Cardiac fibroblast (primary cell): ENCODE measurements at regions not wholly inside any gene's neighbourhood (a gene's known extent, or its start where the extent isn't known, plus 50 kb on each side); places are given as distances from the start of the nearest gene placed in this dataset.

Source experiments
- DNase-seq, 2 donors: peaks; one replicate each; pipeline versions ENCODE4 v3.0.0 to v3.0.0-alpha.2; 2010; ENCODE audit warnings: low read depth in 2 of 2
- H3K4me3 ChIP-seq, 2 donors: replicated peaks in 1 of 2; 1 replicate in 1 of 2; 2 replicates in 1 of 2; pipeline ENCODE4 v1.5.1; 2011; ENCODE audit warnings: low read depth in 2 of 2, low read length in 2 of 2, mild to moderate bottlenecking in 2 of 2, moderate library complexity in 1 of 2
- TF ChIP-seq, protein P1 (sequence below): IDR thresholded peaks from one replicate; pipeline ENCODE4 v1.5.1; 2011; ENCODE audit warnings: low read depth, mild to moderate bottlenecking, low read length, inconsistent platforms

DNA sequence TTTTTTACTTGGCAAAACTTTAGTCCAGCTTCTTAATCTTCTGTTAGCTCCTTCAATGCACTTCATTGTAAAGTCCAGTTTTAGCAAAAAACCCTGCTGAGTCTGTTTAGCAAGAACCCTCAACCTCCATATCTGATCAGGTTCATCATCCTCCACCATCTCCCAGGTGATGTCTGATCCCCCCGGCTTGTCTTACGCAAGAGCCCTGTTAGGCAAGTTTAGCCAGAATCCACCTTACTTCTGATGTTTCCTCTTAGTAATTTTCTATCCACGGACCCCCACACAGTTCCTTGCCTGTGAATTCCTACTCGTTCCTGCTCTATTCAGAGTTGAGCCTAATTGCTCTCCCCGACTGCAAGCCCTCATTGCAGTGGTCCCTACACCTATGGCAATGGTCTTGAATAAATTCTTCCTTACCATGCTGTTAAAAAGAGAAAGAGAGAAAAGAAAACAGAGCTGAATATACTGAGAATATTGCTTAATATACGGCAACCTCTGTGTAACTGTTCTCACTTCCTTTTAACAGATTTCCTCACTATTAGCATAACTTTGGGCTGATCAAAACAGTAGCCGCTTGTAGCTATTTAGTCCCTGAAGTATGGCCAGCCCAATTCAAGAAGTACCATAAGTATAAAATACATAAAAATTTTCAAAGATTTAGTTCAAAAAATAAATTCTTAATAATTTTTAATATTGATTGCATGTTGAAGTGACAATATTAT is 78.7 kb upstream of the MME start:
- H3K4me3 ChIP-seq, result no peak overlapping the region
- TF ChIP-seq, protein P1, sequence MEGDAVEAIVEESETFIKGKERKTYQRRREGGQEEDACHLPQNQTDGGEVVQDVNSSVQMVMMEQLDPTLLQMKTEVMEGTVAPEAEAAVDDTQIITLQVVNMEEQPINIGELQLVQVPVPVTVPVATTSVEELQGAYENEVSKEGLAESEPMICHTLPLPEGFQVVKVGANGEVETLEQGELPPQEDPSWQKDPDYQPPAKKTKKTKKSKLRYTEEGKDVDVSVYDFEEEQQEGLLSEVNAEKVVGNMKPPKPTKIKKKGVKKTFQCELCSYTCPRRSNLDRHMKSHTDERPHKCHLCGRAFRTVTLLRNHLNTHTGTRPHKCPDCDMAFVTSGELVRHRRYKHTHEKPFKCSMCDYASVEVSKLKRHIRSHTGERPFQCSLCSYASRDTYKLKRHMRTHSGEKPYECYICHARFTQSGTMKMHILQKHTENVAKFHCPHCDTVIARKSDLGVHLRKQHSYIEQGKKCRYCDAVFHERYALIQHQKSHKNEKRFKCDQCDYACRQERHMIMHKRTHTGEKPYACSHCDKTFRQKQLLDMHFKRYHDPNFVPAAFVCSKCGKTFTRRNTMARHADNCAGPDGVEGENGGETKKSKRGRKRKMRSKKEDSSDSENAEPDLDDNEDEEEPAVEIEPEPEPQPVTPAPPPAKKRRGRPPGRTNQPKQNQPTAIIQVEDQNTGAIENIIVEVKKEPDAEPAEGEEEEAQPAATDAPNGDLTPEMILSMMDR, result no peak
- no peak for DNase-seq

DNA sequence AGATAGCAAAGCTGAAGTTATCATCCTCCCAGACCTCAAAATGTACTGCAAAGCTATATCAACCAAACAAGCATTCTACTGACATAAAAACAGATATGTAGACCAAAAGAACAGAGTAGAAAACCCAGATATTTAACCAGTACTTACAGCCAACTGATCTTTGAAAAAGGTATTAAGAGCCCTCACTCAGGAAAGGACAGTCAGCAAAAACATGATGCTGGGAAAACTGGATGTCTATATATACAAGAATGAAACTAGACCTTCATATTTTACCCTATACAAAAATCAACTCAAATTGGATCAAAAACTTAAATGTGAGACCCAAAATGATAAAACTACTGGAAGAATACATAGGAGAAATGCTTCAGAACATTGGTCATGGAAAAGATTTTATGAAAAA is 87.5 kb upstream of the MME start:
- no peak overlapping the region for H3K4me3 ChIP-seq
- TF ChIP-seq, protein P1, result no peak
- no peak for DNase-seq

DNA sequence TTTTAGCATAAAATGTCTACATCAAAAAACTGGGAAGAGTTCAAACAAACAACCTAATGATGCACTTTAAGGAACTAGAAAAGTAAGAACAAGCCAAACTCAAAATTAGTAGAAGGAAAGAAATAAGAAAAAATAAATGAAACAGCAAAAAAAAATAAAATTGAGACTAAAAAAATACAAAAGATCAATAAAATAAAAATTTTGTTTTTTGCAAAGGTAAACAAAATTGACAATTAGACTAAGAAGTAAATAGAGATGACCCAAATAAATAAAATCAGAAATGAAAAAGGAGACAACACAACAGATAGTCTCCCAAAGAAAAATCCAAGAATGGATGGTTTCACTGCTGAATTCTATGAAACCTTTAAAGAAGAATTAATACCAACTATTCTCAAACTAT is 89.6 kb upstream of the MME start:
- TF ChIP-seq, protein P1, result no peak
- DNase-seq, result no peak
- H3K4me3 ChIP-seq, result no peak overlapping the region

DNA sequence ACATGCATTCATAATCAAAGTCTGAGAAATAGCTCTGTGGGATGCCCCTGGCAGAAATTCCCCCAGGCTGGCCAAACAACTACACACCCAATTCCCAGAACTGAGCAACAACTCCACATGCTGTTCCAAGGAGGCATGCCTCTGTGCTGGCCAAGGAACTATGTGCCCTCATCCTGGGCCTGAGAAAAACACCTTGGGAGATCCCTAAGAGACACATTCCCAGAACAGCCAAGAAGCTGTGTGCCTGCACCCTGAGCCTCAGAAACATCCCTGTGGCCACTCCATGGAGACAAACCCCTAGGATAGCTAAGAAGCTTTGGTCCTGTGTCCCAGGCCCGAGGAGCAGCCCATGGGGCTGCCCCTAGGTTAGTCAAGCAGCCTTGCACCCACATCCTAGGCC is 92.3 kb upstream of the MME start:
- no peak overlapping the region for H3K4me3 ChIP-seq
- TF ChIP-seq, protein P1, result no peak
- DNase-seq, result no peak

DNA sequence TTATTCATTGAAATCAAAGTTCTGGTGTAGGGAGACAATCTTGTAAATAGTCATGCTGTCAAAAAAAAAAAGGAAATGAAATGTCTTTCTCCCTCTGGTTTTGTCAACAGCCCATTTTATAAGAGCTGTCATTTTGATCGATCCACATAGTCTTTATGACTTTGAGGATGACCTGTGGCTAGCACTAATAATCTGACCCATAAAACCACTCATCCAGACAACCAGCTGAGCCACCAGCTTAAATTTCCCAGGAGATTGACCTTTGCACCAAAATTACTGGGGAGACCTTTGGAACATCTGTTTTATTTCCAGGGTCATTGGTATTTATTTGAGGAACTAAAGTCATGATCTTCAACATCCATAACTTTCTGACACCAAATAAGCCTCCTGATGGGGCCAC is 98.5 kb upstream of the MME start:
- DNase-seq, result no peak
- TF ChIP-seq, protein P1, result no peak
- H3K4me3 ChIP-seq, result no peak overlapping the region

DNA sequence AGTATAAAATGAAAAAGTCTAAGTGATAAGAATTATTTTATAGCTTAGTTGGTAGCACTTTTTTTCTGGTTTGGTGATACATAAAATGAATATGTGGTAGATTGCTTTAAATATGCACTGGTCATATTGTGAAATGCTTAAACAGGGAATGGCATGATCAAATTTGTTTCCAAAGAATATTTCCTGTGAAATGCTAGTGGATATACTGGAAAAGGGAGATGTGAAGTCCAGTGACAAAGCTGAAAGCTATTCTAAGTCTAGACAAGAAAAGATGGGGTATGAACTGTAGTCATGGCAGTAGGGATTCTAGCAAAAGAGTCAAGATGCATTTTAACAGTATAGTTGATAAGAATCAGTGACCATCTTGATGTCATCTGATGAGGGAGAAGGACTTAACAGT is 98.9 kb upstream of the MME start:
- TF ChIP-seq, protein P1, result no peak
- H3K4me3 ChIP-seq, result no peak overlapping the region
- peak; percentile 29 to 37 for DNase-seq

DNA sequence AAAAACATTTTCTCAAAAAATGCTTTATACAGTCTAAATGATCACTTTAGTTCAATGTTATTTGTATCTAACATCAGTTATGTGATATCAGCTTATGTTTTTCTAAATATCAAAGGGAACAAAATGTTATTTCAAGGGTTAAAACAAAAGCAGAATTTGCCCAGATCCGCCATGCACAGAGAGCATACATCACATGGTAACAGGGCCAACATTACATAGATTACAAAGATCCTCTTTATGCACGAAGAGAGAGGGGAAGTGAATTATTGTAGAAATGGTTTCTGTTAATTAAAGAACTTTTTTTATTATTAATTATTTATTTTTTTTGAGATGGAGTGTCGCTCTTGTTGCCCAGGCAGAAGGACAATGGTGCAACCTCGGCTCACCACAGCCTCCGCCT is 100.8 kb upstream of the MME start:
- no peak for DNase-seq
- H3K4me3 ChIP-seq, result no peak overlapping the region
- TF ChIP-seq, protein P1, result no peak
